ENCODE measurements at regions not wholly inside any gene's neighbourhood (a gene's known extent, or its start where the extent isn't known, plus 50 kb on each side); places are given as distances from the start of the nearest gene placed in this dataset.

- H4K5ac ChIP-seq (ENCODE audit: low read depth, low read length), result no peak overlapping the region
- H3K23ac ChIP-seq (ENCODE audit: low read depth, low read length), result no peak overlapping the region
- WGBS, 2 experiments (ENCODE audit: extremely low coverage in 2 of 2, insufficient read length in 1 of 2), result no CpG with 5 or more reads among the region's 3 CpGs
- no peak for DNase-seq
- H3K4me1 ChIP-seq (ENCODE audit: control insufficient read depth, insufficient read depth, low read length), result no peaks in the 10 kb centered on the region
- no peak overlapping the region for H3K4me2 ChIP-seq (ENCODE audit: low read depth, low read length)
- H3K9me1 ChIP-seq (ENCODE audit: insufficient read depth, low read length), result no peaks in the 10 kb centered on the region; the same call in 1 of the 2 replicates
- ChIA-PET CTCF (no interaction called here), POLR2A (ENCODE audit: unreplicated experiment) (no interaction called here)
- no peaks in the 10 kb centered on the region for H4K20me1 ChIP-seq (ENCODE audit: insufficient read depth, low read length)
- no peak overlapping the region for H2AK5ac ChIP-seq (ENCODE audit: low read depth, low read length)
- no peaks in the 10 kb centered on the region for H3K79me1 ChIP-seq (ENCODE audit: low read depth in 1 of 2, low read length in 2 of 2)
- H2AFZ ChIP-seq (replicated peaks; ENCODE audit: low read length, poor library complexity), result no peak overlapping the region
- H3K9ac ChIP-seq (ENCODE audit: low read depth, low read length), result no peak overlapping the region
- TF ChIP-seq SMC3 (IDR thresholded peaks at IDR 0.05; ENCODE audit: low read depth, low read length) (no peak), CEBPB (IDR thresholded peaks at IDR 0.05; ENCODE audit: low read depth, low read length) (no peak), MXI1 (IDR thresholded peaks at IDR 0.05; ENCODE audit: borderline replicate concordance, low read depth, low read length) (no peak), USF2 (IDR thresholded peaks at IDR 0.05; ENCODE audit: low read depth, low read length) (no peak)
- no peak overlapping the region for H2BK120ac ChIP-seq (ENCODE audit: low read depth, low read length)
- H2AK9ac ChIP-seq (replicated peaks; ENCODE audit: low read depth, low read length, poor library complexity), result no peak overlapping the region
- no peak overlapping the region for H3K14ac ChIP-seq (replicated peaks; ENCODE audit: low read depth, low read length)
- H2BK15ac ChIP-seq (ENCODE audit: low read depth, low read length), result no peak overlapping the region
- no peaks in the 10 kb centered on the region for H3K36me3 ChIP-seq (ENCODE audit: control insufficient read depth, insufficient read depth, low read length)
- no peak overlapping the region for H3K4me3 ChIP-seq (ENCODE audit: insufficient read depth, low read depth, low read length)
- H4K8ac ChIP-seq (ENCODE audit: low read depth in 2 of 2, low read length in 2 of 2), result no peak overlapping the region
- no peak overlapping the region for H2BK20ac ChIP-seq (ENCODE audit: low read depth, low read length)
- in situ Hi-C loops (cut with MboI; ENCODE audit: low sequenced_read_pairs) (no loop called here), dilution Hi-C loops (cut with HindIII; ENCODE audit: low sequenced_read_pairs, unreplicated experiment) (no loop called here), intact Hi-C loops (cut with micrococcal nuclease) (no loop called here)
- no TSS peak for BruUV-seq (replicated peaks)
- H3K9me3 ChIP-seq (ENCODE audit: control insufficient read depth, insufficient read depth, low read length), result no peaks in the 10 kb centered on the region
- ATAC-seq (ENCODE audit: low read depth), result no peak
- no peak overlapping the region; the same call in 1 of the 2 replicates for H3K18ac ChIP-seq (ENCODE audit: low read depth, low read length)
- H4K91ac ChIP-seq (ENCODE audit: insufficient read depth, low read depth, low read length), result no peak overlapping the region
- H3K56ac ChIP-seq (ENCODE audit: extremely low read depth, insufficient read depth, low read length), result no peak overlapping the region
- no peak overlapping the region for H2BK5ac ChIP-seq (ENCODE audit: low read depth, low read length, poor library complexity, severe bottlenecking)
- H3K4ac ChIP-seq (ENCODE audit: low read depth, low read length), result no peak overlapping the region
- H3K27me3 ChIP-seq (ENCODE audit: control insufficient read depth, insufficient read depth, low read length), result no peaks in the 10 kb centered on the region
- no peak overlapping the region for H3K27ac ChIP-seq (ENCODE audit: insufficient read depth, low read length)
Observed at GRCh38 chr10:10508211-10508610, 509.5 kb upstream of the CELF2 start.

Measured in IMR-90 (cell line).